ENCODE measurements at regions not wholly inside any gene's neighbourhood (a gene's known extent, or its start where the extent isn't known, plus 50 kb on each side); places are given as distances from the start of the nearest gene placed in this dataset.

GRCh38 chr3:144141496-144141895 lies 169.9 kb downstream of the DIPK2A start:
- no peak for DNase-seq (ENCODE audit: low read depth)

- DNase-seq (ENCODE audit: low read depth), result peak; percentile 75
Measured at GRCh38 chr3:144142151-144142840, 170.7 kb downstream of the DIPK2A start.

GRCh38 chr3:144148356-144148755 lies 176.7 kb downstream of the DIPK2A start:
- no peak for DNase-seq (ENCODE audit: low read depth)

- no peak for DNase-seq (ENCODE audit: low read depth)
Measured at GRCh38 chr3:144151983-144152382, 180.4 kb downstream of the DIPK2A start.

GRCh38 chr3:144160627-144161026 lies 189.0 kb downstream of the DIPK2A start:
- no peak for DNase-seq (ENCODE audit: low read depth)

- peak; percentile 91 for DNase-seq (ENCODE audit: low read depth)
Measured at GRCh38 chr3:144162042-144162441, 190.4 kb downstream of the DIPK2A start.

GRCh38 chr3:144164352-144164751 lies 192.7 kb downstream of the DIPK2A start:
- DNase-seq (ENCODE audit: low read depth), result no peak

- no peak for DNase-seq (ENCODE audit: low read depth)
Measured at GRCh38 chr3:144165482-144165881, 193.9 kb downstream of the DIPK2A start.

GRCh38 chr3:144167634-144168033 lies 196.0 kb downstream of the DIPK2A start:
- DNase-seq (ENCODE audit: low read depth), result no peak

GRCh38 chr3:144173491-144173890 lies 201.9 kb downstream of the DIPK2A start:
- no peak for DNase-seq (ENCODE audit: low read depth)

- no peak for DNase-seq (ENCODE audit: low read depth)
Measured at GRCh38 chr3:144175644-144176425, 204.2 kb downstream of the DIPK2A start.

- no peak for DNase-seq (ENCODE audit: low read depth)
Measured at GRCh38 chr3:144177649-144178048, 206.0 kb downstream of the DIPK2A start.

GRCh38 chr3:144178607-144179006 lies 207.0 kb downstream of the DIPK2A start:
- no peak for DNase-seq (ENCODE audit: low read depth)

GRCh38 chr3:144181062-144181461 lies 209.4 kb downstream of the DIPK2A start:
- DNase-seq (ENCODE audit: low read depth), result no peak

GRCh38 chr3:144182501-144182900 lies 210.9 kb downstream of the DIPK2A start:
- no peak for DNase-seq (ENCODE audit: low read depth)

GRCh38 chr3:144185276-144185675 lies 213.7 kb downstream of the DIPK2A start:
- no peak for DNase-seq (ENCODE audit: low read depth)

GRCh38 chr3:144187531-144188210 lies 216.0 kb downstream of the DIPK2A start:
- DNase-seq (ENCODE audit: low read depth), result peak; percentile 25

- peak; percentile 11 for DNase-seq (ENCODE audit: low read depth)
Measured at GRCh38 chr3:144189044-144189443, 217.4 kb downstream of the DIPK2A start.

- DNase-seq (ENCODE audit: low read depth), result no peak
Measured at GRCh38 chr3:144197116-144197515, 225.5 kb downstream of the DIPK2A start.

- DNase-seq (ENCODE audit: low read depth), result no peak
Measured at GRCh38 chr3:144197582-144197981, 226.0 kb downstream of the DIPK2A start.

GRCh38 chr3:144200004-144200403 lies 228.4 kb downstream of the DIPK2A start:
- no peak for DNase-seq (ENCODE audit: low read depth)

GRCh38 chr3:144200466-144200865 lies 228.8 kb downstream of the DIPK2A start:
- DNase-seq (ENCODE audit: low read depth), result no peak

GRCh38 chr3:144221761-144222160 lies 250.1 kb downstream of the DIPK2A start:
- no peak for DNase-seq (ENCODE audit: low read depth)
